ENCODE measurements at regions not wholly inside any gene's neighbourhood (a gene's known extent, or its start where the extent isn't known, plus 50 kb on each side); places are given as distances from the start of the nearest gene placed in this dataset.

- POLR2A ChIA-PET, result no interaction called here
- TF ChIP-seq, protein P1, sequence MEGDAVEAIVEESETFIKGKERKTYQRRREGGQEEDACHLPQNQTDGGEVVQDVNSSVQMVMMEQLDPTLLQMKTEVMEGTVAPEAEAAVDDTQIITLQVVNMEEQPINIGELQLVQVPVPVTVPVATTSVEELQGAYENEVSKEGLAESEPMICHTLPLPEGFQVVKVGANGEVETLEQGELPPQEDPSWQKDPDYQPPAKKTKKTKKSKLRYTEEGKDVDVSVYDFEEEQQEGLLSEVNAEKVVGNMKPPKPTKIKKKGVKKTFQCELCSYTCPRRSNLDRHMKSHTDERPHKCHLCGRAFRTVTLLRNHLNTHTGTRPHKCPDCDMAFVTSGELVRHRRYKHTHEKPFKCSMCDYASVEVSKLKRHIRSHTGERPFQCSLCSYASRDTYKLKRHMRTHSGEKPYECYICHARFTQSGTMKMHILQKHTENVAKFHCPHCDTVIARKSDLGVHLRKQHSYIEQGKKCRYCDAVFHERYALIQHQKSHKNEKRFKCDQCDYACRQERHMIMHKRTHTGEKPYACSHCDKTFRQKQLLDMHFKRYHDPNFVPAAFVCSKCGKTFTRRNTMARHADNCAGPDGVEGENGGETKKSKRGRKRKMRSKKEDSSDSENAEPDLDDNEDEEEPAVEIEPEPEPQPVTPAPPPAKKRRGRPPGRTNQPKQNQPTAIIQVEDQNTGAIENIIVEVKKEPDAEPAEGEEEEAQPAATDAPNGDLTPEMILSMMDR (IDR thresholded peaks at IDR 0.05; ENCODE audit: insufficient read depth, low read length, missing control alignments), result no peak
- H3K4me3 ChIP-seq (ENCODE audit: low read depth, low read length), result no peak overlapping the region
- CTCF ChIA-PET, result no interaction called here
- DNase-seq (ENCODE audit: low read depth, low spot score), result no peak
These were observed 80.5 kb downstream of the FASTKD2 start for GRCh38 chr2:206845877-206846276.

GRCh38 chr2:206846331-206846730, 80.9 kb downstream of the FASTKD2 start:
- CTCF ChIA-PET, result no interaction called here
- POLR2A ChIA-PET, result no interaction called here
- TF ChIP-seq, protein P1 (IDR thresholded peaks at IDR 0.05; ENCODE audit: insufficient read depth, low read length, missing control alignments), result no peak
- DNase-seq (ENCODE audit: low read depth, low spot score), result no peak
- H3K4me3 ChIP-seq (ENCODE audit: low read depth, low read length), result no peak overlapping the region

DNA sequence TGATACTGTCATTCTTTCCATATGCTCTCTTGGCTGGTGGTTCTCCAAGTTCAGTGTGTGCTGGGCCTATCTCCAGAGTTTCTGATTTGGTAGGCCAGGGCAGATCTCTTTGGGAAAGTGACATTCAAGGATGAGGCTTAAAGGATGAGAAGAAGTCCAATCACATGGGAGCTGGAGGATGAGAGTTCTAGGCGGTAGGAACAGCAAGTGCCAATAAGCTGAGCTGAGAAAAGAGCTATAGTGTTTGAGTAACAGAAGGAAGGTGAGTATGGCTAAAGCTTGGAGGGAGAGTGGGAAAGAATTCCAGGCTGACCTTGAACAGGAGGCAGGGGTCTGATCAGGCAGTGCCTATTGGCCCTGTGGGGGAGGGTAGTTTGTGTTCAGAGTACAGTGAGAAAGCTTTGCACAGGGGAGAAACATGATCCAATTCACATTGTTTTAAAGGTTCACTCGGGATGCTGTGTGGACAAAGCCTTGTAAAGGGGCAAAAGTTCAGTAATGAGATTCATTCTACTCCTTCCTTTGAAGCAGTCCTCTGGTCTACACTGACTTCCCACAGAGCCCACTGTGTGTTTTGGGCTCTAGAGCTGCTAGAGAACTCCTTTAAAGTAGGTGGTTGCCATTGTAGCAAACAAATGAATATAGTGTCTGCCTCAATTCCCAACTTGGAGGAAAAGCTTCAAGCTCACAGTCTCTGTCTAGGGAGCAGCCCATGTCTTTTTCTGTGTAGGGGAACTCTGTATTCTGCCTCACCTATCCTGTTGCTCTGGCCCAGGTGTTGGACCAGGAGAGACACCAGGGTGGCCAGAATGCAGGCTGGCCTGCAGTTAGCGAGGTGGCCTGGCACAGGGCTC, 81.8 kb downstream of the FASTKD2 start:
- ChIA-PET CTCF (interaction anchor here (0.6 kb wide), 1 partner anchor 14 kb away, joined by 3 read pairs; no protein-coding TSS in a partner anchor), POLR2A (no interaction called here)
- DNase-seq (ENCODE audit: low read depth, low spot score), result no peak
- TF ChIP-seq, protein P1 (IDR thresholded peaks at IDR 0.05; ENCODE audit: insufficient read depth, low read length, missing control alignments), result no peak
- H3K4me3 ChIP-seq (ENCODE audit: low read depth, low read length), result no peak overlapping the region

DNA sequence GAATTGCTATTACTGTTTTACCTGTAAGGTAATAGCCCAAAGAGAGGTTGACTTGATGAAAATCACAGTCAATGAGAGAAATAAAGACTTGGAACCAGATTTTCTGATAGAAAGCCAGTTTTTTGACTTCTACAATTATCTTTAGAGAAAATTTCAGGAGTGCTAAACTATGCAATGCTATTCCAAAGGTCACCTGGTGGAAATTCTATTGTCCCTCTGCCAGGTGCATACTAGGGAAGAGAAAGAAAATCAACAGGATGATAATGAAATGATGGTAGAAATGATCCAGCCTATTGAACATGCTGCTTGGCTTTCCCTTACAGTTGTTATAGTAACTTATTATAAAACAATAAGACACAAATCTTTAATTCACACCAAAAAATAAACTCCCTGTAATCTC, 85.0 kb downstream of the FASTKD2 start:
- CTCF ChIA-PET, result no interaction called here
- DNase-seq (ENCODE audit: low read depth, low spot score), result no peak
- TF ChIP-seq, protein P1 (IDR thresholded peaks at IDR 0.05; ENCODE audit: insufficient read depth, low read length, missing control alignments), result no peak

DNA sequence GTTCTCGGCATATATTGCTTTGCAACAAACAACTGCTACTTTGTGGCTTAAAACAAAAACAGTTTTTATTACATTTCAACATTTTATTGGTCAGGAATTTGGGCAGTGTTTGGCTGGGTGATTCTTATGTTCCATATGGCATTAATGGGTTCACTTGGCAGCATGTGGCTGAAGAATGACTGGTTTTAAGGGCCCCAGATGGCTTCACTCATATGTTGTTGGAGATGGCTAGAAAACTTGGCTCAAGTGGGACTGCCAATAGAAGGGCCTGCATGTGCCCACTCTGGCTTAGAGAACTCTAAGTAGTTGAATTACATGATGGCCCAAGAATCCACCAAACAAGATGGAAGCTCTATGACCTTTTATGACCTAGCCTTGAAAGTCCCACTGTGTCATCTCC, 86.1 kb downstream of the FASTKD2 start:
- ChIA-PET CTCF (no interaction called here), POLR2A (no interaction called here)
- no peak overlapping the region for H3K4me3 ChIP-seq (ENCODE audit: low read depth, low read length)
- TF ChIP-seq, protein P1 (IDR thresholded peaks at IDR 0.05; ENCODE audit: insufficient read depth, low read length, missing control alignments), result no peak
- no peak for DNase-seq (ENCODE audit: low read depth, low spot score)

More for the DNA sequence above, 85.0 kb downstream of the FASTKD2 start:
- POLR2A ChIA-PET, result no interaction called here
- H3K4me3 ChIP-seq (ENCODE audit: low read depth, low read length), result no peak overlapping the region

DNA sequence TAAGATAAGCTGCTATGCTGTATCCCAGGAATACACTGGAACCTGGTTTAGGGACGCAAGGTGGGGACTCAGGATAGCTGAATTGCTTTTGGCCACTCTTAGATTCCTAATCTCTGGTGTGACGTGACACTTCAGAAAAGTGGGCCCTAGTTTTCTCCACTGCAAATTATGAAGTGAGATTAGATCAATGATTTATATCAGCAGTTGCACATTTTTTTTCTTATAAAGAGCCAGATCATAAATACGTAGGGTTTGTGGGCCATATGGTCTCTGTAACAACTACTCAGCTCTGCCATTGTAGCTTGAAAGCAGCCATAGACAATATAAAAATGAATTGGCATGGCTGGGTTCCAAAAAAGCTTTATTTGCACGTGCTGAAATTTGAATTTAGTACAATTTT, 85.4 kb upstream of the CPO start:
- TF ChIP-seq, protein P1 (IDR thresholded peaks at IDR 0.05; ENCODE audit: insufficient read depth, low read length, missing control alignments), result no peak
- CTCF ChIA-PET, result no interaction called here
- POLR2A ChIA-PET, result no interaction called here
- H3K4me3 ChIP-seq (ENCODE audit: low read depth, low read length), result no peak overlapping the region
- DNase-seq (ENCODE audit: low read depth, low spot score), result no peak

Measured in AG04449 (cell line).